GM12875 (cell line): ENCODE measurements at regions not wholly inside any gene's neighbourhood (a gene's known extent, or its start where the extent isn't known, plus 50 kb on each side); places are given as distances from the start of the nearest gene placed in this dataset.
"Not testable (repeated sequence)": the region's sequence is repeated elsewhere in the genome, so short reads cannot be mapped to it uniquely, and the experiment has no call there.

Experiments
- H3K4me3 ChIP-seq: one replicate; pipeline ENCODE4 v1.5.1; 2011; ENCODE audit warnings: low read depth, low read length, control low read depth
- CTCF ChIP-seq: IDR thresholded peaks from 2 replicates; pipeline ENCODE4 v1.5.1; 2011; ENCODE audit warnings: low read depth, mild to moderate bottlenecking, control low read depth, inconsistent platforms, low read length, moderate library complexity, borderline replicate concordance; ENCODE audit not compliant: insufficient read depth

DNA sequence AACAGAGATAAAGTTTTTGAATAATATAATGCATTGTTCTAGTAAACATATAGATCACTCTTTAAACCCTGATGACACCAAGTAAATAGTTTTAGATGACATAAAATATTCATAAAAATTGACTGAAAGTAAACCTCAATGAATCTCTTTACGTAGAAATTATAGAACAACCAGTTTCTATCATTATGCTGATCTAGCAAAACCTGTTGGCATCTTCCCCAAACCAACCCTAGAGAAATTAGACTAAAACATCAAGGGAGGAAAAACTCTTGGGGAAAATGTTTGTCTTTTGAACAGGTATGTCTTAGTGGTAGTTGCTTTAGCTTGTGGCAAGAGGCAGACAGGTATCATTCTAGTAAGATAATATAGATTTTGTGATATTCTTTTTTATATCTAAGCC is 747.0 kb upstream of the CDH6 start:
- H3K4me3 ChIP-seq, result no peak overlapping the region
- no peak for TF ChIP-seq CTCF

DNA sequence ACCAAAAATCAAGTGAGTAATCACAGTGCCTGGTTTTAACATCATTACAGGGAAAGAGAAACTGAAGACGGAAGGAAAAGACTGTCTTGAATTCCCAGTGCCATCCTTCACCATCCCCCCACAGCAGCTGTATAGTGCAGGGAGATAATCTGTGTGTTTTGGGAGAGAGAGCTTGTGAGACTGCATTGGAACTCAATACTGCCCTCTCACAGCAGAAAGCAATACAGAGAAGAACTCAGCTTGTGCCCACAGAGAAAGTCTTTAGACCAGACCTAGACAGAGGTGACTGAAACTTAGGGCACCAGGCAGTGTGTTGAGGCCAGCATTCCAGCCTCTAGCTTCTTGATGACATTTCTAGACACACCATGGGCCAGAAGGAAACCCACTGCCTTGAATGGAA is 754.7 kb upstream of the CDH6 start:
- TF ChIP-seq CTCF, result no peak

GRCh38 chr5:30436691-30437090 is 756.8 kb upstream of the CDH6 start:
- TF ChIP-seq CTCF, result no peak
- H3K4me3 ChIP-seq, result no peak overlapping the region

More for the DNA sequence above, 754.7 kb upstream of the CDH6 start:
- H3K4me3 ChIP-seq, result no peak overlapping the region

GRCh38 chr5:30428866-30429407 is 764.5 kb upstream of the CDH6 start:
- H3K4me3 ChIP-seq, result not testable (repeated sequence)

GRCh38 chr5:30414078-30414477 is 779.4 kb upstream of the CDH6 start:
- no peak overlapping the region for H3K4me3 ChIP-seq
- no peak for TF ChIP-seq CTCF

DNA sequence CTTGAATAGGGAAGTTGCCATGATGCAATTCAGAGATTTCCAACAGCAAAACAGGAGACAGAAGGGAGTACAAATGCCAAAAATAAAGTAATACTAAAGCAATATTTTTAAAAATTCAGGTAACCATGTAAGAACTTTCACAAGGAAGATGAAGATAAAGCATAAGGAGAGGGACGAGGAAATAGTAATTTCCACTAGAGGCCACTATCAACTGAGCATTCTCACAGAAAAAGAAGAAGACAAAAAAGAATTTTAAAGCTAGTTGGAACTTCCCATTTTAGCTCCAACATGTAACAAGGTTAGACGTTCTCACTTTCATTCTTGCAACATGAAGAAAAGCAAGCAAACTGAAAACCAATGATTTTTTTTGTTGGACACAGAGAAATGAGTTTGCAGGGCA is 779.9 kb upstream of the CDH6 start:
- no peak for TF ChIP-seq CTCF
- no peak overlapping the region for H3K4me3 ChIP-seq

- H3K4me3 ChIP-seq, result no peak overlapping the region
- no peak for TF ChIP-seq CTCF
Measured at GRCh38 chr5:30405821-30406220, 787.7 kb upstream of the CDH6 start.
